WTC11 (cell line): ENCODE measurements at regions not wholly inside any gene's neighbourhood (a gene's known extent, or its start where the extent isn't known, plus 50 kb on each side); places are given as distances from the start of the nearest gene placed in this dataset.

ENCODE experiments used
- CTCF ChIP-seq: fragments of 200-600 bp; IDR thresholded peaks from 2 replicates; pipeline ENCODE4 v1.8.0; 2022; ENCODE audit warnings: antibody characterized with exemption
- KAT7 ChIP-seq: sonication (generic); formaldehyde crosslinking; IDR thresholded peaks from 2 replicates; pipeline ENCODE4 v1.8.1; 2023; ENCODE audit warnings: missing genetic modification reagents, mild to moderate bottlenecking, borderline replicate concordance
- NFYB ChIP-seq: sonication (generic); formaldehyde crosslinking; conservative IDR thresholded peaks from 2 replicates; pipeline ENCODE4 v1.8.0; 2022; ENCODE audit warnings: low read depth, missing genetic modification reagents
- NR1H2 ChIP-seq: sonication (generic); formaldehyde crosslinking; IDR thresholded peaks from 2 replicates; pipeline ENCODE4 v1.9.0; 2021; ENCODE audit warnings: mild to moderate bottlenecking, moderate library complexity, missing genetic modification reagents
- TEAD4 ChIP-seq: sonication (generic); formaldehyde crosslinking; IDR thresholded peaks from 2 replicates; pipeline ENCODE4 v1.8.0; 2022; ENCODE audit warnings: mild to moderate bottlenecking, missing genetic modification reagents
- USF1 ChIP-seq: sonication (generic); formaldehyde crosslinking; IDR thresholded peaks from 2 replicates; pipeline ENCODE4 v1.8.0; 2022; ENCODE audit warnings: mild to moderate bottlenecking, missing genetic modification reagents
- ZBTB21 ChIP-seq: sonication (generic); formaldehyde crosslinking; IDR thresholded peaks from 2 replicates; pipeline ENCODE4 v1.8.1; 2023; ENCODE audit warnings: mild to moderate bottlenecking, missing genetic modification reagents, borderline replicate concordance
- ZNF121 ChIP-seq: sonication (generic); formaldehyde crosslinking; IDR thresholded peaks from 2 replicates; pipeline ENCODE4 v1.8.0; 2023; ENCODE audit warnings: missing genetic modification reagents
- TF ChIP-seq, protein P1 (sequence below): sonication (generic); formaldehyde crosslinking; IDR thresholded peaks from 2 replicates; pipeline ENCODE4 v1.8.1; 2023; ENCODE audit warnings: mild to moderate bottlenecking, missing genetic modification reagents
- TF ChIP-seq, protein P2 (sequence below): sonication (generic); formaldehyde crosslinking; IDR thresholded peaks from 2 replicates; pipeline ENCODE4 v1.8.0; 2022; ENCODE audit warnings: mild to moderate bottlenecking, missing genetic modification reagents

- TF ChIP-seq USF1 (CRISPR knock-in tag) = no peak
- no peak for TF ChIP-seq NR1H2 (CRISPR knock-in tag)
- TF ChIP-seq CTCF = no peak
- no peak for TF ChIP-seq KAT7 (CRISPR knock-in tag)
- no peak for TF ChIP-seq ZBTB21 (CRISPR knock-in tag)
- TF ChIP-seq ZNF121 (CRISPR knock-in tag) = no peak
- no peak for TF ChIP-seq TEAD4
- TF ChIP-seq, protein P1, sequence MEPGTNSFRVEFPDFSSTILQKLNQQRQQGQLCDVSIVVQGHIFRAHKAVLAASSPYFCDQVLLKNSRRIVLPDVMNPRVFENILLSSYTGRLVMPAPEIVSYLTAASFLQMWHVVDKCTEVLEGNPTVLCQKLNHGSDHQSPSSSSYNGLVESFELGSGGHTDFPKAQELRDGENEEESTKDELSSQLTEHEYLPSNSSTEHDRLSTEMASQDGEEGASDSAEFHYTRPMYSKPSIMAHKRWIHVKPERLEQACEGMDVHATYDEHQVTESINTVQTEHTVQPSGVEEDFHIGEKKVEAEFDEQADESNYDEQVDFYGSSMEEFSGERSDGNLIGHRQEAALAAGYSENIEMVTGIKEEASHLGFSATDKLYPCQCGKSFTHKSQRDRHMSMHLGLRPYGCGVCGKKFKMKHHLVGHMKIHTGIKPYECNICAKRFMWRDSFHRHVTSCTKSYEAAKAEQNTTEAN (CRISPR knock-in tag) = no peak
- TF ChIP-seq NFYB (CRISPR knock-in tag) = no peak
- TF ChIP-seq, protein P2, sequence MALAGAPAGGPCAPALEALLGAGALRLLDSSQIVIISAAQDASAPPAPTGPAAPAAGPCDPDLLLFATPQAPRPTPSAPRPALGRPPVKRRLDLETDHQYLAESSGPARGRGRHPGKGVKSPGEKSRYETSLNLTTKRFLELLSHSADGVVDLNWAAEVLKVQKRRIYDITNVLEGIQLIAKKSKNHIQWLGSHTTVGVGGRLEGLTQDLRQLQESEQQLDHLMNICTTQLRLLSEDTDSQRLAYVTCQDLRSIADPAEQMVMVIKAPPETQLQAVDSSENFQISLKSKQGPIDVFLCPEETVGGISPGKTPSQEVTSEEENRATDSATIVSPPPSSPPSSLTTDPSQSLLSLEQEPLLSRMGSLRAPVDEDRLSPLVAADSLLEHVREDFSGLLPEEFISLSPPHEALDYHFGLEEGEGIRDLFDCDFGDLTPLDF (CRISPR knock-in tag) = no peak
These were observed 70.8 kb downstream of the CD164 start for GRCh38 chr6:109311471-109311870.
